B cell (primary cell): ENCODE measurements at regions not wholly inside any gene's neighbourhood (a gene's known extent, or its start where the extent isn't known, plus 50 kb on each side); places are given as distances from the start of the nearest gene placed in this dataset.

Source experiments
- ATAC-seq: fragments of 200-7000 bp; cut with Tn5 transposase; one replicate; pipeline ENCODE4 v1.10.0; 2021; ENCODE audit warnings: low read depth, mild to moderate bottlenecking, moderate number of reproducible peaks, moderate library complexity
- CTCF ChIA-PET: fragments of 350-600 bp; sonication (Branson Sonifier 250); formaldehyde crosslinking; loops from one replicate; lab custom pipeline; 2021; ENCODE audit warnings: antibody characterized with exemption, inconsistent platforms; lab: Charles Lee
- POLR2A ChIA-PET: fragments of 350-600 bp; sonication (Branson Sonifier 250); formaldehyde crosslinking; loops from one replicate; lab custom pipeline; 2021; ENCODE audit warnings: antibody characterized with exemption; lab: Charles Lee
- DNase-seq: peaks from one replicate; pipeline ENCODE4 v3.0.0; 2013
- H2AFZ ChIP-seq: 2 replicates; pipeline ENCODE4 v1.6.1; 2012; ENCODE audit warnings: mild to moderate bottlenecking, low read depth, low read length; ENCODE audit not compliant: insufficient read depth, poor library complexity, severe bottlenecking
- H3K27ac ChIP-seq, 2 donors: 1 replicate in 1 of 2; 2 replicates in 1 of 2; pipeline ENCODE4 v1.5.1; 2012 to 2013; ENCODE audit warnings: low read length in 2 of 2, mild to moderate bottlenecking in 2 of 2, moderate library complexity in 1 of 2
- H3K27me3 ChIP-seq, 4 experiments: fragments of 200-600 bp in 1 of 4; sonication (generic) in 1 of 4; replicated peaks in 1 of 4; 1 replicate in 2 of 4; 2 replicates in 2 of 4; pipeline versions ENCODE4 v1.6.1 to v1.7.0; 2013 to 2016; ENCODE audit warnings: low read length in 3 of 4, mild to moderate bottlenecking in 2 of 4, mixed read lengths in 1 of 4, moderate library complexity in 1 of 4; ENCODE audit not compliant: insufficient read depth in 4 of 4, control insufficient read depth in 3 of 4; ENCODE audit errors: control extremely low read depth in 1 of 4
- H3K36me3 ChIP-seq, 2 experiments: replicated peaks in 1 of 2; 1 replicate in 1 of 2; 2 replicates in 1 of 2; pipeline versions ENCODE4 v1.6.1 to v1.7.1; 2013; ENCODE audit warnings: low read length in 1 of 2; ENCODE audit not compliant: insufficient read depth in 2 of 2, control insufficient read depth in 1 of 2; ENCODE audit errors: control extremely low read depth in 1 of 2, extremely low read depth in 1 of 2
- H3K4me1 ChIP-seq, 2 donors: fragments of 200-600 bp in 1 of 2; sonication (generic) in 1 of 2; 1 replicate in 1 of 2; 2 replicates in 1 of 2; pipeline versions ENCODE4 v1.5.1 to v1.6.1; 2013 to 2017; ENCODE audit warnings: low read length in 2 of 2; ENCODE audit not compliant: control insufficient read depth in 2 of 2, insufficient read depth in 2 of 2
- H3K4me2 ChIP-seq: replicated peaks from 2 replicates; pipeline ENCODE3; 2012; ENCODE audit warnings: mild to moderate bottlenecking, low read depth, low read length; ENCODE audit not compliant: poor library complexity, severe bottlenecking
- H3K4me3 ChIP-seq, 5 experiments: fragments of 200-600 bp in 1 of 5; sonication (generic) in 1 of 5; 1 replicate in 3 of 5; 2 replicates in 2 of 5; pipeline versions ENCODE4 v1.5.1 to v1.7.0; 2011 to 2016; ENCODE audit warnings: low read length in 4 of 5, mild to moderate bottlenecking in 4 of 5, low read depth in 2 of 5, control low read depth in 1 of 5, moderate library complexity in 1 of 5; ENCODE audit not compliant: insufficient read depth in 1 of 5; ENCODE audit errors: control extremely low read depth in 1 of 5, extremely low read depth in 1 of 5
- H3K79me2 ChIP-seq: fragments of 200-600 bp; sonication (generic); one replicate; pipeline ENCODE4 v1.6.0; 2016; ENCODE audit warnings: low read length; ENCODE audit not compliant: control insufficient read depth, insufficient read depth
- H3K9ac ChIP-seq: fragments of 200-600 bp; sonication (generic); 2 replicates; pipeline ENCODE4 v1.6.1; 2017; ENCODE audit warnings: mild to moderate bottlenecking, low read length, moderate library complexity
- H3K9me3 ChIP-seq, 3 donors: one replicate each; pipeline versions ENCODE4 v1.6.1 to v1.7.1; 2013; ENCODE audit warnings: low read length in 2 of 3; ENCODE audit not compliant: control insufficient read depth in 2 of 3, insufficient read depth in 1 of 3; ENCODE audit errors: control extremely low read depth in 1 of 3
- H4K20me1 ChIP-seq: 2 replicates; pipeline ENCODE4 v1.6.0; 2012; ENCODE audit warnings: mild to moderate bottlenecking, low read length; ENCODE audit not compliant: insufficient read depth, control insufficient read depth, poor library complexity, severe bottlenecking
- H3K27ac Mint-ChIP-seq: one replicate; pipeline ENCODE4 v1.8.0; 2021; ENCODE audit warnings: mixed read lengths
- H3K27me3 Mint-ChIP-seq: one replicate; pipeline ENCODE4 v1.8.0; 2021; ENCODE audit warnings: mixed read lengths
- H3K4me1 Mint-ChIP-seq: one replicate; pipeline ENCODE4 v1.8.0; 2021; ENCODE audit warnings: mixed read lengths
- H3K4me3 Mint-ChIP-seq: one replicate; pipeline ENCODE4 v1.8.0; 2021; ENCODE audit warnings: mixed read lengths
- H3K9me3 Mint-ChIP-seq: one replicate; pipeline ENCODE4 v1.8.0; 2022; ENCODE audit warnings: mixed read lengths; ENCODE audit not compliant: insufficient read depth
- CTCF ChIP-seq: fragments of 200-600 bp; IDR thresholded peaks from one replicate; pipeline ENCODE4 v1.8.0; 2022; ENCODE audit warnings: antibody characterized with exemption, mild to moderate bottlenecking
- EZH2 ChIP-seq: IDR thresholded peaks from 2 replicates; pipeline ENCODE4 v1.6.1; 2012; ENCODE audit warnings: borderline replicate concordance, low read depth, mild to moderate bottlenecking, moderate library complexity, low read length; ENCODE audit not compliant: insufficient read depth, poor library complexity, severe bottlenecking
- WGBS: methylation state at CpG from one replicate; pipeline ENCODE4 v1.1.5; 2013; ENCODE audit warnings: missing lambda C conversion rate; ENCODE audit not compliant: insufficient coverage; 5-methylcytosine and 5-hydroxymethylcytosine counted together
- intact Hi-C: fragments of 100-400 bp; cut with micrococcal nuclease; formaldehyde crosslinking; loops from one replicate; pipeline ENCODE4 v1.10.0; 2022

DNA sequence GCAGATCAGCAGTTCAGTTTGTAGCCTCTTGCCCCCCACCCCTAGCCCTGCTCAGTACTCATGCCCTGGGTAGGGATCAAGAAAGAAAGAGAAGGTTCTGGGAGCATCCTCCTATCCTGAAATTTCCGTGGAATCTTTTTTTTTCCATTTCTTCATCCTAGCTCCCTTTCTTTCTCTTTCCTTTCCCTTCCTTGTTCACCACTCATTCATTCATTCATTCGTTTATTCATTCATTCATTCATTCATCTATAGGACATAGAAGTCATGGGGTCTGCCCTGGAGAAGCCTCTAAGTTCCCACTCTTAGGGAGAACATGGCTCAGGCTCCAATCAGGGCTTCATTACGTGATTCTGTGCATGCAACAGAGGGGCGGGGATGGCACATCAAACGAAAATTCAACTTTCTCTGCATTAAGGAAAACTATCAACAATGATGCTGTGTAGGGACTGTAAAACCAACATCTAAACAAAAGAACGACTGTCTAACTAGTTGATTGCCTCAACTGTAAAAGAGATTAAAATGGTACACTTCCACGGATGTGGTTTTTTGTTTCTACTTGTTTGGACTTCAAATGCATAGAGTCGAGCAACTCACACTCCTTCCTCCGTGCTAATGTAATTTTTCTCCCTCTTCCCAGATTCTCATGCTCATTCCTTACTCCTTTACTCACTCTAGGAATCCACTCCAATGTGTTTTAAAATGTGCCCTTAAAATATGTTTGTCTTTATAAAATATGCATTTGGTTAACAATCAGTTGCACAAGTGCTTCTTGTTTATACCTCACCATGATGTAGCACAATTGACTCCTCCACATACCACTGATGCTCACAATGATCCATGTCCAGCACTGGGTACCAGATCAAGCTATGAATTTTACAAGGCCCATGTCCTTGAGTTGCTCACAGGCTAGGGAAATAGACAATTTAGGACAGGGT, 101.2 kb upstream of the SLC2A1 start:
- Histone ChIP-seq H3K4me1 (peaks cover 0 to 5% of the 10 kb centered on the region in 2 donors), H3K4me2 (no peak overlapping the region), H3K9ac (no peak overlapping the region), H3K27me3 (no peaks in the 10 kb centered on the region), H3K4me3 (no peak overlapping the region), H3K79me2 (no peaks in the 10 kb centered on the region), H3K36me3 (no peaks in the 10 kb centered on the region), H3K27ac (no peak overlapping the region), H4K20me1 (no peaks in the 10 kb centered on the region), H3K9me3 (peaks cover 0 to 3% (median 0%) of the 10 kb centered on the region in 3 donors), H2AFZ (no peak overlapping the region)
- ChIA-PET POLR2A (no interaction called here), CTCF (interaction anchor here (0.7 to 2.8 kb wide), 3 partner anchors 13 to 1052 kb away, joined by 3 to 16 read pairs (median 9); no protein-coding TSS in a partner anchor)
- Mint-ChIP-seq H3K4me1 (peaks cover 13% of the 10 kb centered on the region), H3K4me3 (no peak overlapping the region), H3K27me3 (peaks cover 39% of the 10 kb centered on the region), H3K9me3 (no peaks in the 10 kb centered on the region), H3K27ac (no peak overlapping the region)
- DNase-seq: no peak
- TF ChIP-seq EZH2: no peak
- TF ChIP-seq CTCF: no peak
- 100% methylated on average over 2 of the region's 9 CpGs for WGBS
- ATAC-seq: no peak
- intact Hi-C loops: no loop called here
